ENCODE measurements at regions not wholly inside any gene's neighbourhood (a gene's known extent, or its start where the extent isn't known, plus 50 kb on each side); places are given as distances from the start of the nearest gene placed in this dataset.

DNA sequence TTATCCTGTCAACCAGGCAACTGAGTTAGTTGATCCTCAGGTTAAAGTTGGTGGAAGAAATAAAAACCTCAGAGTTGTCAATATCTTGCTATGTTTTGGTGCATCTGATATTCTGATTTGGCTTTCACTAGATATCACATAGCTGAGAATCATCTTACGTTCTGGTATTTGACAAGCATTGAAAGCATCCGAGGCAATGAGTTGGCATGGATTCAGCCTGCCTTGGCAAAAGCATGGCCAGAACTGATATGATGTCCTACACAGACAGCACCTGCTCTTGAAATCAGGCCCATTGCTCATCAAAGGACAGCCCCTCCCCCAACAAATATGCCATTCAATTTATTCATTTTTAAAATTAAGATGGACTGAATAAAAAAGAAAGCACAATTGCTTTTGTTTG is 320.7 kb upstream of the ATP2B1 start:
- ATAC-seq (ENCODE audit: insufficient read depth, low read depth), result no peak
- no peak overlapping the region for H3K4me3 ChIP-seq (ENCODE audit: low read depth in 1 of 2, low read length in 2 of 2)
- H3K79me2 ChIP-seq (ENCODE audit: insufficient read depth, low read length), result no peaks in the 10 kb centered on the region
- H3K36me3 ChIP-seq (ENCODE audit: insufficient read depth, low read length), result no peaks in the 10 kb centered on the region
- no peak for DNase-seq
- H3K27ac ChIP-seq (ENCODE audit: low read length), result no peak overlapping the region
- no peak for TF ChIP-seq EZH2 (IDR thresholded peaks at IDR 0.05; ENCODE audit: borderline replicate concordance, low read depth, low read length, severe bottlenecking)
- TF ChIP-seq, protein P1, sequence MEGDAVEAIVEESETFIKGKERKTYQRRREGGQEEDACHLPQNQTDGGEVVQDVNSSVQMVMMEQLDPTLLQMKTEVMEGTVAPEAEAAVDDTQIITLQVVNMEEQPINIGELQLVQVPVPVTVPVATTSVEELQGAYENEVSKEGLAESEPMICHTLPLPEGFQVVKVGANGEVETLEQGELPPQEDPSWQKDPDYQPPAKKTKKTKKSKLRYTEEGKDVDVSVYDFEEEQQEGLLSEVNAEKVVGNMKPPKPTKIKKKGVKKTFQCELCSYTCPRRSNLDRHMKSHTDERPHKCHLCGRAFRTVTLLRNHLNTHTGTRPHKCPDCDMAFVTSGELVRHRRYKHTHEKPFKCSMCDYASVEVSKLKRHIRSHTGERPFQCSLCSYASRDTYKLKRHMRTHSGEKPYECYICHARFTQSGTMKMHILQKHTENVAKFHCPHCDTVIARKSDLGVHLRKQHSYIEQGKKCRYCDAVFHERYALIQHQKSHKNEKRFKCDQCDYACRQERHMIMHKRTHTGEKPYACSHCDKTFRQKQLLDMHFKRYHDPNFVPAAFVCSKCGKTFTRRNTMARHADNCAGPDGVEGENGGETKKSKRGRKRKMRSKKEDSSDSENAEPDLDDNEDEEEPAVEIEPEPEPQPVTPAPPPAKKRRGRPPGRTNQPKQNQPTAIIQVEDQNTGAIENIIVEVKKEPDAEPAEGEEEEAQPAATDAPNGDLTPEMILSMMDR (IDR thresholded peaks at IDR 0.05; ENCODE audit: borderline replicate concordance, extremely low read depth, low read length, poor library complexity, severe bottlenecking), result no peak
- H3K9me3 ChIP-seq (ENCODE audit: insufficient read depth, low read length, severe bottlenecking), result no peaks in the 10 kb centered on the region
- H3K9ac ChIP-seq (ENCODE audit: low read depth, low read length), result no peak overlapping the region
- H3K4me1 ChIP-seq (ENCODE audit: insufficient read depth, low read length), result peaks cover 5% of the 10 kb centered on the region; the same call in 1 of the 2 replicates
- H2AFZ ChIP-seq (ENCODE audit: low read depth, low read length), result no peak overlapping the region
- H3K27me3 ChIP-seq (ENCODE audit: insufficient read depth, low read length, poor library complexity), result no peaks in the 10 kb centered on the region
- H3K4me2 ChIP-seq (ENCODE audit: insufficient read depth, low read length), result no peak overlapping the region
- no peaks in the 10 kb centered on the region for H4K20me1 ChIP-seq (ENCODE audit: insufficient read depth, low read length)

DNA sequence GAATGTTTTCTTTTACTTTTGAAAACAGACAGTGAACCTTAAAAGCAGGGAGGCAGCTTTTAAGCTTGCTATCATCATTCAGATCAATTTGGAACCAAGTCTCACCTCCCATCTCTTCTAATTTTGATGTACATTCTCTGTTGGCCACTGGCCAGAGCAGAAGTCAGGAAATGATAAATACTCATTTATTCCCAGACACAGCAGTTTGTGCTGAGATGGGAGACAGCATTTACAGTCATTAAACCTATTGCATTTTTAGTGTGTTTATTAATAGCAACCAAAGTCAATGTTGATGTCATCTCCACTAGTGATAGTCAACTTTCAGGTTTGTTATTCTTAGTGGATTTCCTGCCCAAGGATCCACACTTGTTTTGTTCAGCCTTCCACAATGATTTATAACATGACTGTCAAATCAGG is 320.0 kb upstream of the ATP2B1 start:
- H3K27ac ChIP-seq (ENCODE audit: low read length), result no peak overlapping the region
- H2AFZ ChIP-seq (ENCODE audit: low read depth, low read length), result no peak overlapping the region; the same call in 1 of the 2 replicates
- no peaks in the 10 kb centered on the region for H3K27me3 ChIP-seq (ENCODE audit: insufficient read depth, low read length, poor library complexity)
- no peak overlapping the region for H3K9ac ChIP-seq (ENCODE audit: low read depth, low read length)
- no peaks in the 10 kb centered on the region for H4K20me1 ChIP-seq (ENCODE audit: insufficient read depth, low read length)
- no peaks in the 10 kb centered on the region for H3K9me3 ChIP-seq (ENCODE audit: insufficient read depth, low read length, severe bottlenecking)
- TF ChIP-seq EZH2 (IDR thresholded peaks at IDR 0.05; ENCODE audit: borderline replicate concordance, low read depth, low read length, severe bottlenecking), result no peak
- TF ChIP-seq, protein P1 (IDR thresholded peaks at IDR 0.05; ENCODE audit: borderline replicate concordance, extremely low read depth, low read length, poor library complexity, severe bottlenecking), result no peak
- H3K36me3 ChIP-seq (ENCODE audit: insufficient read depth, low read length), result no peaks in the 10 kb centered on the region
- no peaks in the 10 kb centered on the region for H3K79me2 ChIP-seq (ENCODE audit: insufficient read depth, low read length)
- no peak overlapping the region for H3K4me2 ChIP-seq (ENCODE audit: insufficient read depth, low read length)
- H3K4me1 ChIP-seq (ENCODE audit: insufficient read depth, low read length), result peaks cover 5% of the 10 kb centered on the region; the same call in 1 of the 2 replicates
- ATAC-seq (ENCODE audit: insufficient read depth, low read depth) (no peak), DNase-seq (no peak)
- H3K4me3 ChIP-seq (ENCODE audit: low read depth in 1 of 2, low read length in 2 of 2), result no peak overlapping the region

DNA sequence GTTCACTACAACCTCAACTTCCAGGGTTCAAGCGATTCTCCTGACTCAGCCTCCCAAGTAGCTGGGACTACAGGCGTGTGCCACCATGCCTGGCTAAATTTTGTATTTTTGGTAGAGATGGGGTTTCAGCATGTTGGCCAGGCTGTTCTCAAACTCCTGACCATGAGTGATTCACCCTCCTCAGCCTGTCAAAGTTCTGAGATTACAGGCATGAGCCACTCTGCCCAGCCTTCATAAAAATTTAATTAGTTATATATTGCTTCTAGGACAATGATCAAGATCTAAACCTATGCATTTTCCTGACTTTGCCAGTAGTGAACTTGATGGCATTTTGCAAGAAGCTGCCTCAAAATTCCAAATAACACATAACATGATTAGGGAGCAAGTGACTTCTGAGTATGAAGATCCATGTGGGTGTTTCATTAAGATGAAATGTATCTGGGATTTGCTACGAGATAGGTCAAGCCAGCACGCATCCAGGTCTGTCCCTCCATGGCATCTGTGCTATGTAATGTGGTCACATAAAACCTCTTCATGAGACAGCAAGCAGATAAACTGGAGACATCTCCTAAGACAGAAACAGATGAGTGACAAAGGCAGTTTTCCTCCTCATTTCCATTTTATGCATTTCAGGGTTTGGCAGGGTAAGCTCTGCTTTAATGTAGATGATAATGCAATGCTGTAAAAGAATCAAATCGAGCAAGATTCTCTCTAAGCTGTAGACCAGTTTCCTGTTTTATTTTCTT is 319.4 kb upstream of the ATP2B1 start:
- DNase-seq, result no peak
- Histone ChIP-seq H3K79me2 (ENCODE audit: insufficient read depth, low read length) (no peaks in the 10 kb centered on the region), H4K20me1 (ENCODE audit: insufficient read depth, low read length) (no peaks in the 10 kb centered on the region), H3K4me3 (ENCODE audit: low read depth in 1 of 2, low read length in 2 of 2) (no peak overlapping the region), H3K27ac (ENCODE audit: low read length) (no peak overlapping the region), H3K27me3 (ENCODE audit: insufficient read depth, low read length, poor library complexity) (no peaks in the 10 kb centered on the region), H3K36me3 (ENCODE audit: insufficient read depth, low read length) (no peaks in the 10 kb centered on the region), H2AFZ (ENCODE audit: low read depth, low read length) (no peak overlapping the region; the same call in 1 of the 2 replicates), H3K4me1 (ENCODE audit: insufficient read depth, low read length) (peaks cover 5% of the 10 kb centered on the region; the same call in 1 of the 2 replicates), H3K9me3 (ENCODE audit: insufficient read depth, low read length, severe bottlenecking) (no peaks in the 10 kb centered on the region), H3K4me2 (ENCODE audit: insufficient read depth, low read length) (no peak overlapping the region), H3K9ac (ENCODE audit: low read depth, low read length) (no peak overlapping the region)
- no peak for TF ChIP-seq EZH2 (IDR thresholded peaks at IDR 0.05; ENCODE audit: borderline replicate concordance, low read depth, low read length, severe bottlenecking)
- TF ChIP-seq, protein P1 (IDR thresholded peaks at IDR 0.05; ENCODE audit: borderline replicate concordance, extremely low read depth, low read length, poor library complexity, severe bottlenecking), result no peak
- peak; percentile 19; the same call in 1 of the 3 replicates for ATAC-seq (ENCODE audit: insufficient read depth, low read depth)
